Keratinocyte (primary cell): ENCODE measurements at regions not wholly inside any gene's neighbourhood (a gene's known extent, or its start where the extent isn't known, plus 50 kb on each side); places are given as distances from the start of the nearest gene placed in this dataset.

Source experiments
- DNase-seq: peaks from one replicate; pipeline ENCODE4 v3.0.0-alpha.2; 2011; ENCODE audit warnings: low read depth, missing footprints, low spot score
- FAIRE-seq: peaks from 2 replicates; lab custom pipeline; 2011; peaks lifted over from hg19 to GRCh38; lab: Jason Lieb, UNC
- H2AFZ ChIP-seq: 2 replicates; pipeline ENCODE4 v1.6.0; 2012; ENCODE audit warnings: low read length, control low read depth, inconsistent platforms; ENCODE audit not compliant: control insufficient read depth
- H3K27ac ChIP-seq: 2 replicates; pipeline ENCODE4 v1.5.1; 2011; ENCODE audit warnings: low read length; ENCODE audit not compliant: control insufficient read depth, insufficient read depth
- H3K27me3 ChIP-seq: 3 replicates; pipeline ENCODE4 v1.6.0; 2011; ENCODE audit warnings: low read length; ENCODE audit not compliant: control insufficient read depth, insufficient read depth; ENCODE audit errors: extremely low read depth
- H3K36me3 ChIP-seq, 2 experiments: 2 replicates in 1 of 2; 3 replicates in 1 of 2; pipeline ENCODE4 v1.5.1; 2011; ENCODE audit warnings: low read length in 2 of 2, mild to moderate bottlenecking in 1 of 2; ENCODE audit not compliant: control insufficient read depth in 2 of 2, insufficient read depth in 2 of 2; ENCODE audit errors: extremely low read depth in 1 of 2
- H3K4me1 ChIP-seq: 3 replicates; pipeline ENCODE4 v1.5.1; 2011; ENCODE audit warnings: low read length; ENCODE audit not compliant: control insufficient read depth, insufficient read depth; ENCODE audit errors: extremely low read depth
- H3K4me2 ChIP-seq: 3 replicates; pipeline ENCODE4 v1.6.0; 2011; ENCODE audit warnings: low read depth, low read length; ENCODE audit not compliant: control insufficient read depth, insufficient read depth; ENCODE audit errors: extremely low read depth
- H3K4me3 ChIP-seq, 3 experiments: fragments of 200-600 bp in 1 of 3; sonication (generic) in 1 of 3; 2 replicates in 2 of 3; 3 replicates in 1 of 3; pipeline ENCODE4 v1.5.1; 2011 to 2016; ENCODE audit warnings: low read length in 3 of 3, mild to moderate bottlenecking in 3 of 3, control low read depth in 2 of 3, inconsistent platforms in 1 of 3, low read depth in 1 of 3, mixed read lengths in 1 of 3, mixed run types in 1 of 3, moderate library complexity in 1 of 3; ENCODE audit not compliant: control insufficient read depth in 2 of 3, insufficient read depth in 2 of 3; ENCODE audit errors: extremely low read depth in 1 of 3
- H3K79me2 ChIP-seq: 2 replicates; pipeline ENCODE4 v1.6.0; 2012; ENCODE audit warnings: low read length; ENCODE audit not compliant: control insufficient read depth, insufficient read depth
- H3K9ac ChIP-seq: 3 replicates; pipeline ENCODE4 v1.6.0; 2011; ENCODE audit warnings: low read length; ENCODE audit not compliant: control insufficient read depth, insufficient read depth; ENCODE audit errors: extremely low read depth
- H3K9me1 ChIP-seq: 3 replicates; pipeline ENCODE4 v1.6.0; 2011; ENCODE audit warnings: low read length; ENCODE audit not compliant: control insufficient read depth, insufficient read depth; ENCODE audit errors: extremely low read depth
- H3K9me3 ChIP-seq: 2 replicates; pipeline ENCODE4 v1.5.1; 2012; ENCODE audit warnings: low read depth, low read length; ENCODE audit not compliant: control insufficient read depth
- H4K20me1 ChIP-seq: 3 replicates; pipeline ENCODE4 v1.6.0; 2011; ENCODE audit warnings: low read length; ENCODE audit not compliant: control insufficient read depth, insufficient read depth; ENCODE audit errors: extremely low read depth
- CTCF ChIP-seq, 3 experiments: IDR thresholded peaks in 1 of 3; conservative IDR thresholded peaks in 1 of 3; optimal IDR thresholded peaks in 1 of 3; 2 replicates in 2 of 3; 3 replicates in 1 of 3; pipeline versions ENCODE3 to v1.5.1; 2011; ENCODE audit warnings: low read length in 3 of 3, mild to moderate bottlenecking in 3 of 3, moderate library complexity in 2 of 3, control low read depth in 1 of 3, inconsistent platforms in 1 of 3; ENCODE audit not compliant: insufficient read depth in 2 of 3; ENCODE audit errors: extremely low read depth in 1 of 3
- EZH2 ChIP-seq: IDR thresholded peaks from one replicate; pipeline ENCODE4 v1.6.1; 2012; ENCODE audit warnings: inconsistent platforms, mild to moderate bottlenecking, low read length, moderate library complexity
- dilution Hi-C: fragments of 300-500 bp; cut with MboI; formaldehyde crosslinking; loops from one replicate; pipeline ENCODE4 v1.7.0; 2020; ENCODE audit warnings: low sequenced_read_pairs; ENCODE audit not compliant: extremely low pct_ligation_motif_present

- Histone ChIP-seq H3K4me1 (no peaks in the 10 kb centered on the region), H4K20me1 (no peaks in the 10 kb centered on the region), H3K9me1 (no peaks in the 10 kb centered on the region), H3K27me3 (peaks cover 6% of the 10 kb centered on the region), H3K36me3 (no peaks in the 10 kb centered on the region), H2AFZ (no peak overlapping the region), H3K27ac (no peak overlapping the region), H3K9me3 (no peaks in the 10 kb centered on the region), H3K79me2 (no peaks in the 10 kb centered on the region), H3K4me3 (no peak overlapping the region), H3K9ac (no peak overlapping the region), H3K4me2 (no peak overlapping the region)
- TF ChIP-seq CTCF (optimal IDR thresholded peaks at IDR 0.05 in 1 of 3, IDR thresholded peaks at IDR 0.05 in 1 of 3, conservative IDR thresholded peaks at IDR 0.05 in 1 of 3; ENCODE audit: extremely low read depth in 1 of 3, insufficient read depth in 2 of 3, low read length in 3 of 3) (no peak), EZH2 (no peak)
- DNase-seq (no peak), FAIRE-seq (no peak)
- dilution Hi-C loops, result no loop called here
These were observed 148.5 kb downstream of the PHETA1 start for GRCh38 chr12:111220363-111220762.

- no peaks in the 10 kb centered on the region for H3K36me3 ChIP-seq
- H2AFZ ChIP-seq, result no peak overlapping the region
- no peaks in the 10 kb centered on the region for H3K9me3 ChIP-seq
- no peaks in the 10 kb centered on the region for H3K9me1 ChIP-seq
- no peak for FAIRE-seq
- dilution Hi-C loops, result no loop called here
- TF ChIP-seq EZH2 (no peak), CTCF (optimal IDR thresholded peaks at IDR 0.05 in 1 of 3, IDR thresholded peaks at IDR 0.05 in 1 of 3, conservative IDR thresholded peaks at IDR 0.05 in 1 of 3; ENCODE audit: extremely low read depth in 1 of 3, insufficient read depth in 2 of 3, low read length in 3 of 3) (no peak)
- no peak overlapping the region for H3K4me2 ChIP-seq
- no peaks in the 10 kb centered on the region for H4K20me1 ChIP-seq
- no peaks in the 10 kb centered on the region for H3K4me1 ChIP-seq
- H3K27ac ChIP-seq, result no peak overlapping the region
- DNase-seq, result no peak
- H3K9ac ChIP-seq, result no peak overlapping the region
- no peaks in the 10 kb centered on the region for H3K79me2 ChIP-seq
- H3K4me3 ChIP-seq, result no peak overlapping the region
- H3K27me3 ChIP-seq, result peaks cover 10% of the 10 kb centered on the region
These were observed 149.5 kb downstream of the PHETA1 start for GRCh38 chr12:111219440-111219839.
